SK-N-SH (cell line): ENCODE measurements at regions not wholly inside any gene's neighbourhood (a gene's known extent, or its start where the extent isn't known, plus 50 kb on each side); places are given as distances from the start of the nearest gene placed in this dataset.

Experiments used
- CTCF ChIA-PET: fragments of 300-600, 350-600 bp; formaldehyde crosslinking; extraction: SDS; loops from one replicate; lab custom pipeline; 2021; lab: Yijun Ruan, JAX
- POLR2A ChIA-PET: fragments of 350-600 bp; sonication (Branson Sonifier 250); formaldehyde crosslinking; extraction: SDS; loops from one replicate; lab custom pipeline; 2020; ENCODE audit warnings: antibody characterized with exemption, inconsistent platforms; lab: Yijun Ruan, JAX
- DNase-seq: peaks from one replicate; pipeline ENCODE4 v3.0.0; 2012
- H2AFZ ChIP-seq: fragments of 200-600 bp; sonication (generic); 2 replicates; pipeline ENCODE4 v1.8.1; 2016; ENCODE audit warnings: antibody characterized with exemption, mild to moderate bottlenecking, low read depth
- H3F3A ChIP-seq: fragments of 200-600 bp; sonication (generic); replicated peaks from 2 replicates; pipeline ENCODE3; 2016; ENCODE audit warnings: antibody characterized with exemption, mild to moderate bottlenecking; ENCODE audit not compliant: insufficient read depth
- H3K27ac ChIP-seq, 2 experiments: fragments of 200-500 bp in 1 of 2; fragments of 200-600 bp in 1 of 2; sonication (Bioruptor generic) in 1 of 2; sonication (generic), shearing (Covaris generic) in 1 of 2; 2 replicates each; pipeline versions ENCODE4 v1.5.1 to v1.6.1; 2014 to 2016; ENCODE audit warnings: low read depth in 2 of 2, inconsistent platforms in 1 of 2, low read length in 1 of 2, mild to moderate bottlenecking in 1 of 2, mixed read lengths in 1 of 2
- H3K27me3 ChIP-seq: fragments of 200-600 bp; sonication (generic), shearing (Covaris generic); 2 replicates; pipeline ENCODE4 v1.6.1; 2016; ENCODE audit warnings: mixed run types; ENCODE audit not compliant: insufficient read depth
- H3K36me3 ChIP-seq, 2 experiments: fragments of 200-500 bp in 1 of 2; fragments of 200-600 bp in 1 of 2; sonication (Bioruptor generic) in 1 of 2; sonication (generic) in 1 of 2; replicated peaks in 1 of 2; 2 replicates each; pipeline versions ENCODE3 to v1.5.1; 2014 to 2016; ENCODE audit warnings: low read length in 1 of 2, mild to moderate bottlenecking in 1 of 2; ENCODE audit not compliant: insufficient read depth in 2 of 2, control insufficient read depth in 1 of 2
- H3K4me1 ChIP-seq, 2 experiments: fragments of 200-500 bp in 1 of 2; fragments of 200-600 bp in 1 of 2; sonication (Bioruptor generic) in 1 of 2; sonication (generic), shearing (Covaris generic) in 1 of 2; 2 replicates each; pipeline versions ENCODE4 v1.5.1 to v1.6.1; 2014 to 2016; ENCODE audit warnings: low read depth in 1 of 2, low read length in 1 of 2, mixed run types in 1 of 2; ENCODE audit not compliant: insufficient read depth in 2 of 2, control insufficient read depth in 1 of 2
- H3K4me2 ChIP-seq: fragments of 200-600 bp; sonication (generic), shearing (Covaris generic); 2 replicates; pipeline ENCODE4 v1.6.1; 2017; ENCODE audit warnings: mixed run types
- H3K4me3 ChIP-seq, 2 experiments: fragments of 200-500 bp in 1 of 2; fragments of 200-600 bp in 1 of 2; sonication (Bioruptor generic) in 1 of 2; sonication (generic), shearing (Covaris generic) in 1 of 2; 2 replicates each; pipeline versions ENCODE4 v1.5.1 to v1.8.1; 2014 to 2016; ENCODE audit warnings: low read depth in 2 of 2, inconsistent platforms in 1 of 2, low read length in 1 of 2, mild to moderate bottlenecking in 1 of 2, mixed read lengths in 1 of 2, moderate library complexity in 1 of 2
- H3K79me2 ChIP-seq: fragments of 200-600 bp; sonication (generic); 2 replicates; pipeline ENCODE4 v1.8.1; 2017; ENCODE audit warnings: mild to moderate bottlenecking; ENCODE audit not compliant: insufficient read depth
- H3K9ac ChIP-seq: fragments of 200-600 bp; sonication (generic); 2 replicates; pipeline ENCODE4 v1.6.1; 2017; ENCODE audit warnings: mixed run types
- H3K9me2 ChIP-seq: fragments of 200-600 bp; sonication (generic); 2 replicates; pipeline ENCODE4 v1.6.1; 2017; ENCODE audit warnings: mixed run types
- H3K9me3 ChIP-seq: fragments of 200-600 bp; sonication (generic); 2 replicates; pipeline ENCODE4 v1.6.1; 2017; ENCODE audit warnings: mixed run types, mild to moderate bottlenecking, moderate library complexity
- H4K20me1 ChIP-seq: fragments of 200-600 bp; sonication (generic); 2 replicates; pipeline ENCODE4 v1.6.1; 2017; ENCODE audit warnings: mild to moderate bottlenecking, mixed run types; ENCODE audit not compliant: insufficient read depth
- CHD2 ChIP-seq: fragments of 150-350 bp; IDR thresholded peaks from 2 replicates; pipeline ENCODE4 v1.6.1; 2018; ENCODE audit warnings: low read length; ENCODE audit not compliant: partially characterized antibody
- ELF1 ChIP-seq: IDR thresholded peaks from 2 replicates; pipeline ENCODE4 v1.4.0; 2012
- EP300 ChIP-seq, 2 experiments: IDR thresholded peaks; 2 replicates each; pipeline versions ENCODE4 v1.4.0 to v1.6.1; 2012; ENCODE audit warnings: borderline replicate concordance in 1 of 2, low read depth in 1 of 2, low read length in 1 of 2
- EZH2phosphoT487 ChIP-seq: fragments of 200-600 bp; sonication (generic); IDR thresholded peaks from 2 replicates; pipeline ENCODE4 v1.6.1; 2017; ENCODE audit warnings: low read depth, mixed run types, mild to moderate bottlenecking, antibody characterized with exemption, moderate library complexity, borderline replicate concordance
- FOXJ3 ChIP-seq: sonication (generic); formaldehyde crosslinking; IDR thresholded peaks from 2 replicates; pipeline ENCODE4 v1.5.1; 2020; ENCODE audit warnings: mild to moderate bottlenecking, missing genetic modification reagents
- GABPA ChIP-seq: IDR thresholded peaks from 2 replicates; pipeline ENCODE4 v1.4.0; 2012; ENCODE audit warnings: low read depth, mild to moderate bottlenecking
- GATA2 ChIP-seq: sonication (generic); formaldehyde crosslinking; IDR thresholded peaks from 2 replicates; pipeline ENCODE4 v1.5.0; 2020; ENCODE audit warnings: mild to moderate bottlenecking, missing genetic modification reagents
- JUND ChIP-seq: IDR thresholded peaks from 2 replicates; pipeline ENCODE4 v1.4.0; 2012
- MEF2A ChIP-seq: IDR thresholded peaks from 2 replicates; pipeline ENCODE4 v1.4.0; 2012; ENCODE audit warnings: low read depth, borderline replicate concordance
- NFIC ChIP-seq: IDR thresholded peaks from 2 replicates; pipeline ENCODE4 v1.4.0; 2012; ENCODE audit warnings: borderline replicate concordance
- NRF1 ChIP-seq: IDR thresholded peaks from 2 replicates; pipeline ENCODE4 v1.6.1; 2012; ENCODE audit warnings: low read depth, mild to moderate bottlenecking, low read length
- POLR2AphosphoS5 ChIP-seq: IDR thresholded peaks from 2 replicates; pipeline ENCODE4 v1.6.1; 2012; ENCODE audit warnings: low read depth, low read length
- RAD21 ChIP-seq: IDR thresholded peaks from 2 replicates; pipeline ENCODE4 v1.6.1; 2012; ENCODE audit warnings: mild to moderate bottlenecking, low read length
- RCOR1 ChIP-seq: fragments of 150-350 bp; IDR thresholded peaks from 2 replicates; pipeline ENCODE4 v1.6.1; 2017; ENCODE audit warnings: antibody characterized with exemption, low read length
- RFX5 ChIP-seq: IDR thresholded peaks from 2 replicates; pipeline ENCODE4 v1.6.1; 2012; ENCODE audit warnings: mild to moderate bottlenecking, improper control_type of control experiment, low read length
- RXRA ChIP-seq: IDR thresholded peaks from 2 replicates; pipeline ENCODE4 v1.4.0; 2012; ENCODE audit warnings: low read depth, mild to moderate bottlenecking, borderline replicate concordance
- SIN3A ChIP-seq: IDR thresholded peaks from 2 replicates; pipeline ENCODE4 v1.6.1; 2012; ENCODE audit warnings: low read depth, mild to moderate bottlenecking, low read length, moderate library complexity, borderline replicate concordance
- SMC3 ChIP-seq: IDR thresholded peaks from 2 replicates; pipeline ENCODE4 v1.6.1; 2012; ENCODE audit warnings: low read depth, low read length, improper control_type of control experiment
- YY1 ChIP-seq: IDR thresholded peaks from 2 replicates; pipeline ENCODE4 v1.4.0; 2012; ENCODE audit warnings: low read depth, mild to moderate bottlenecking
- WGBS: methylation state at CpG from one replicate; pipeline ENCODE4 v1.1.6; 2017; ENCODE audit warnings: low lambda C conversion rate; 5-methylcytosine and 5-hydroxymethylcytosine counted together
- TF ChIP-seq, protein P1 (sequence below): fragments of 200-600 bp; sonication (generic); IDR thresholded peaks from 2 replicates; pipeline ENCODE4 v1.6.1; 2017; ENCODE audit warnings: antibody characterized with exemption, mild to moderate bottlenecking, moderate library complexity
- TF ChIP-seq, protein P2 (sequence below): IDR thresholded peaks from 2 replicates; pipeline ENCODE4 v1.4.0; 2012; ENCODE audit warnings: low read depth, borderline replicate concordance
- TF ChIP-seq, protein P3 (sequence below): IDR thresholded peaks from 2 replicates; pipeline ENCODE4 v1.4.0; 2012; ENCODE audit warnings: low read depth, borderline replicate concordance
- TF ChIP-seq, protein P4 (sequence below): IDR thresholded peaks from 2 replicates; pipeline ENCODE4; 2012

DNA sequence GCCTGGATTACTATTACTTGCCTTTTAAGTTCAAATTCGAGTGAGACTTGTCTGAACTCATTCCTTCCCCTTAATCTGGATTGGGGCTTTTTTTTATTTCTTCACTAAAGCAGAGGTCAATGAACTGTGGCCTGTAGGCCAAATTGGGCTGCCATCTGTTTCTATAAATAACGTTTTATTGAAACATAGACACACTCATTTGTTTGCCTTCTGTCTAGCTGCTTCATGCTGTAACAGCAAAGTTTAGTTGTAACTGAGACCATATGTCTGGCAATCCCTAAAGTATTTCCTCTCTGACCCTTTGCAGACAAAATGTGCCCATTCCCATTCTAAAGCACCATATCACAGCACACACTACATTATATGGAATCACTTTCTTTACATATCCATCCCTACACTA lies 207.9 kb upstream of the ISX start:
- no peaks in the 10 kb centered on the region for H3K79me2 ChIP-seq
- H3K36me3 ChIP-seq: no peaks in the 10 kb centered on the region
- TF ChIP-seq ELF1: no peak
- TF ChIP-seq, protein P1, sequence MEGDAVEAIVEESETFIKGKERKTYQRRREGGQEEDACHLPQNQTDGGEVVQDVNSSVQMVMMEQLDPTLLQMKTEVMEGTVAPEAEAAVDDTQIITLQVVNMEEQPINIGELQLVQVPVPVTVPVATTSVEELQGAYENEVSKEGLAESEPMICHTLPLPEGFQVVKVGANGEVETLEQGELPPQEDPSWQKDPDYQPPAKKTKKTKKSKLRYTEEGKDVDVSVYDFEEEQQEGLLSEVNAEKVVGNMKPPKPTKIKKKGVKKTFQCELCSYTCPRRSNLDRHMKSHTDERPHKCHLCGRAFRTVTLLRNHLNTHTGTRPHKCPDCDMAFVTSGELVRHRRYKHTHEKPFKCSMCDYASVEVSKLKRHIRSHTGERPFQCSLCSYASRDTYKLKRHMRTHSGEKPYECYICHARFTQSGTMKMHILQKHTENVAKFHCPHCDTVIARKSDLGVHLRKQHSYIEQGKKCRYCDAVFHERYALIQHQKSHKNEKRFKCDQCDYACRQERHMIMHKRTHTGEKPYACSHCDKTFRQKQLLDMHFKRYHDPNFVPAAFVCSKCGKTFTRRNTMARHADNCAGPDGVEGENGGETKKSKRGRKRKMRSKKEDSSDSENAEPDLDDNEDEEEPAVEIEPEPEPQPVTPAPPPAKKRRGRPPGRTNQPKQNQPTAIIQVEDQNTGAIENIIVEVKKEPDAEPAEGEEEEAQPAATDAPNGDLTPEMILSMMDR: no peak
- no peak for TF ChIP-seq YY1
- TF ChIP-seq EP300 (IDR thresholded peaks at IDR 0.05; ENCODE audit: borderline replicate concordance in 1 of 2, low read depth in 1 of 2, low read length in 1 of 2): no peak
- no peak for TF ChIP-seq GABPA
- no peak for TF ChIP-seq GATA2 (CRISPR knock-in tag)
- no peak for TF ChIP-seq SMC3
- TF ChIP-seq RCOR1: no peak
- no peak overlapping the region for H3K4me2 ChIP-seq
- H4K20me1 ChIP-seq: no peaks in the 10 kb centered on the region
- ChIA-PET POLR2A (no interaction called here), CTCF (no interaction called here)
- no peak overlapping the region for H3K27ac ChIP-seq
- H3F3A ChIP-seq: no peaks in the 10 kb centered on the region
- H3K27me3 ChIP-seq: no peaks in the 10 kb centered on the region
- no peak overlapping the region for H2AFZ ChIP-seq
- H3K9ac ChIP-seq: no peak overlapping the region
- H3K4me1 ChIP-seq: no peaks in the 10 kb centered on the region
- H3K9me2 ChIP-seq: no peaks in the 10 kb centered on the region
- H3K4me3 ChIP-seq: no peak overlapping the region
- 0% methylated on average over 2 of the region's 2 CpGs for WGBS
- no peak for DNase-seq
- H3K9me3 ChIP-seq: no peaks in the 10 kb centered on the region

DNA sequence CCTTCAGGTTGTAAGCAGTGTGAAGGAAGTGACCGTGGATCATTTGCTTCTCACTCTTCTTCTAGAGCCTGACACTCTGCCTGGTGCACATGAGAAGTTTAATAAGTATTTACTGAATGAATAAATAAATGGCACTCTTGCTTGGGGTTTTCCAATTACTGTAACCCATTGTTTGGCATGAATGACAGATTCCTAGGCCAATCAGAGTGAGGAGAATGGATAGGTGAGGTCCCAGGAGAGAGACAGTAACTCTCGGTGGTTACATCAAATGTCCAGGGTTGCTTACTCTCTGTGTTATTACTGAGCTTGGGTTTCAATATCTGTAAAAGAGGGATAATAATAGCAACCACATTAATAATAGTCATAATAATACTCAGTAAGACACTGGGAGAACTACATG lies 204.2 kb upstream of the ISX start:
- Histone ChIP-seq H3K79me2 (no peaks in the 10 kb centered on the region), H3K9ac (no peak overlapping the region), H3K36me3 (no peaks in the 10 kb centered on the region), H4K20me1 (no peaks in the 10 kb centered on the region), H3F3A (no peaks in the 10 kb centered on the region), H3K9me3 (no peaks in the 10 kb centered on the region), H2AFZ (no peak overlapping the region), H3K4me2 (no peak overlapping the region), H3K9me2 (no peaks in the 10 kb centered on the region), H3K4me3 (no peak overlapping the region), H3K4me1 (no peaks in the 10 kb centered on the region), H3K27me3 (no peaks in the 10 kb centered on the region), H3K27ac (no peak overlapping the region)
- ChIA-PET CTCF (no interaction called here), POLR2A (no interaction called here)
- DNase-seq: no peak
- TF ChIP-seq RFX5 (no peak), RAD21 (no peak), EP300 (IDR thresholded peaks at IDR 0.05; ENCODE audit: borderline replicate concordance in 1 of 2, low read depth in 1 of 2, low read length in 1 of 2) (no peak), CHD2 (no peak), FOXJ3 (no peak), MEF2A (no peak), YY1 (no peak), GABPA (no peak), NRF1 (no peak), POLR2AphosphoS5 (no peak), RXRA (no peak), SIN3A (no peak), NFIC (no peak), EZH2phosphoT487 (no peak), JUND (no peak)
- TF ChIP-seq, protein P2, sequence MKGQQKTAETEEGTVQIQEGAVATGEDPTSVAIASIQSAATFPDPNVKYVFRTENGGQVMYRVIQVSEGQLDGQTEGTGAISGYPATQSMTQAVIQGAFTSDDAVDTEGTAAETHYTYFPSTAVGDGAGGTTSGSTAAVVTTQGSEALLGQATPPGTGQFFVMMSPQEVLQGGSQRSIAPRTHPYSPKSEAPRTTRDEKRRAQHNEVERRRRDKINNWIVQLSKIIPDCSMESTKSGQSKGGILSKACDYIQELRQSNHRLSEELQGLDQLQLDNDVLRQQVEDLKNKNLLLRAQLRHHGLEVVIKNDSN: no peak
- TF ChIP-seq, protein P3, sequence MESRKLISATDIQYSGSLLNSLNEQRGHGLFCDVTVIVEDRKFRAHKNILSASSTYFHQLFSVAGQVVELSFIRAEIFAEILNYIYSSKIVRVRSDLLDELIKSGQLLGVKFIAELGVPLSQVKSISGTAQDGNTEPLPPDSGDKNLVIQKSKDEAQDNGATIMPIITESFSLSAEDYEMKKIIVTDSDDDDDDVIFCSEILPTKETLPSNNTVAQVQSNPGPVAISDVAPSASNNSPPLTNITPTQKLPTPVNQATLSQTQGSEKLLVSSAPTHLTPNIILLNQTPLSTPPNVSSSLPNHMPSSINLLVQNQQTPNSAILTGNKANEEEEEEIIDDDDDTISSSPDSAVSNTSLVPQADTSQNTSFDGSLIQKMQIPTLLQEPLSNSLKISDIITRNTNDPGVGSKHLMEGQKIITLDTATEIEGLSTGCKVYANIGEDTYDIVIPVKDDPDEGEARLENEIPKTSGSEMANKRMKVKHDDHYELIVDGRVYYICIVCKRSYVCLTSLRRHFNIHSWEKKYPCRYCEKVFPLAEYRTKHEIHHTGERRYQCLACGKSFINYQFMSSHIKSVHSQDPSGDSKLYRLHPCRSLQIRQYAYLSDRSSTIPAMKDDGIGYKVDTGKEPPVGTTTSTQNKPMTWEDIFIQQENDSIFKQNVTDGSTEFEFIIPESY: no peak
- TF ChIP-seq, protein P4, sequence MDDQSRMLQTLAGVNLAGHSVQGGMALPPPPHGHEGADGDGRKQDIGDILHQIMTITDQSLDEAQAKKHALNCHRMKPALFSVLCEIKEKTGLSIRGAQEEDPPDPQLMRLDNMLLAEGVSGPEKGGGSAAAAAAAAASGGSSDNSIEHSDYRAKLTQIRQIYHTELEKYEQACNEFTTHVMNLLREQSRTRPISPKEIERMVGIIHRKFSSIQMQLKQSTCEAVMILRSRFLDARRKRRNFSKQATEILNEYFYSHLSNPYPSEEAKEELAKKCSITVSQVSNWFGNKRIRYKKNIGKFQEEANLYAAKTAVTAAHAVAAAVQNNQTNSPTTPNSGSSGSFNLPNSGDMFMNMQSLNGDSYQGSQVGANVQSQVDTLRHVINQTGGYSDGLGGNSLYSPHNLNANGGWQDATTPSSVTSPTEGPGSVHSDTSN: no peak
- WGBS: 0% methylated on average over 2 of the region's 2 CpGs
